ENCODE measurements at regions not wholly inside any gene's neighbourhood (a gene's known extent, or its start where the extent isn't known, plus 50 kb on each side); places are given as distances from the start of the nearest gene placed in this dataset.

DNA sequence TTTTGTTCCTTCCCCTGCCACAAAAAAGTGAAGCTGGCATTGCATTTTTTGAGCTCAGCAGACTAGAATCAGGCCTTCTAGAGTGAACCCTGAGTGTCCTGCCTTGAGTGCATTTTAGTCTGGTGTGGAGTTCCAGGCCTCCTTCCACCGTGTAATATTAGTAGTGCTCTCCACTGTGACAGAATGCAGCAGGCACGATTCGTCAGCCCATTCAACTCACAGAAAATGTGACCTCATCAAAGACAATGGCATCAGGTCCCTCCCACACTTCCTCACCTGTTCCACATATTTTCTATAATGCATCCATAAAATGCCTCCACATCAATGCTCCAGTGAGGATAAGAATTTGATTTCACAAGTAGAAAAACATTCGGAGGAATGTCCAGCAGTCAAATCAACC lies 227.6 kb downstream of the FGF9 start:
- in situ Hi-C loops (cut with HindIII; ENCODE audit: low pct_unique_long_range_greater_than_20kb, low sequenced_read_pairs), result no loop called here

DNA sequence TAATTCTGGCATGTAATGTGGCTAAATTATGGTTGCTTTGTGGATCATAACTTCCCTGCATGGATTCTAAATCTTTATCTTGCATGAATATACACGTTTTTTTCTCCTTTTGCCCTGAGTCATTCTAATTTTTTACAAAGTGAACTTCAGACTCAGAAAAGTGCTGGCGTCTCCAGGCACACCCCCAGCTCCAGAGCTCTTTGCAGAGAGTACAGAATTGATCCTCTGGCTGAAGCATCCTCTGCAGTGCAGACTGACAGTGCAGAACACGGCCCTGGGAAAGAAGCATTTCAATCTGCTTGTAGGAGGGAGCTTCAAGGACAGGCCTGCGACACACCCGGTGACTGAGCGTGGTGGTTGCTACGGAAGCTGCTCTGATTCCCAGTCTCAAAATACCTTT lies 228.1 kb downstream of the FGF9 start:
- Histone ChIP-seq H3K36me3 (ENCODE audit: control insufficient read depth, insufficient read depth, low read length) (no peaks in the 10 kb centered on the region), H3K9me3 (ENCODE audit: control insufficient read depth, insufficient read depth, low read depth, low read length) (no peaks in the 10 kb centered on the region), H3K27ac (ENCODE audit: low read length) (no peak overlapping the region), H3K4me3 (ENCODE audit: low read depth in 2 of 2, low read length in 2 of 2) (no peak overlapping the region), H3K4me1 (ENCODE audit: control insufficient read depth, insufficient read depth, low read length) (no peaks in the 10 kb centered on the region), H3K27me3 (ENCODE audit: control insufficient read depth, insufficient read depth, low read length) (no peaks in the 10 kb centered on the region)
- in situ Hi-C loops (cut with HindIII; ENCODE audit: low pct_unique_long_range_greater_than_20kb, low sequenced_read_pairs) (no loop called here), intact Hi-C loops (cut with micrococcal nuclease; ENCODE audit: unreplicated experiment) (no loop called here)
- ATAC-seq, result no peak
- DNase-seq (ENCODE audit: low read depth, low spot score), result no peak
- TF ChIP-seq SIN3A (IDR thresholded peaks at IDR 0.05; ENCODE audit: borderline replicate concordance, insufficient read depth, low read depth, low read length) (no peak), POLR2AphosphoS5 (IDR thresholded peaks at IDR 0.05; ENCODE audit: low read depth, low read length) (no peak), TCF7L2 (IDR thresholded peaks at IDR 0.05; ENCODE audit: low read depth, low read length) (no peak)
- TF ChIP-seq, protein P1, sequence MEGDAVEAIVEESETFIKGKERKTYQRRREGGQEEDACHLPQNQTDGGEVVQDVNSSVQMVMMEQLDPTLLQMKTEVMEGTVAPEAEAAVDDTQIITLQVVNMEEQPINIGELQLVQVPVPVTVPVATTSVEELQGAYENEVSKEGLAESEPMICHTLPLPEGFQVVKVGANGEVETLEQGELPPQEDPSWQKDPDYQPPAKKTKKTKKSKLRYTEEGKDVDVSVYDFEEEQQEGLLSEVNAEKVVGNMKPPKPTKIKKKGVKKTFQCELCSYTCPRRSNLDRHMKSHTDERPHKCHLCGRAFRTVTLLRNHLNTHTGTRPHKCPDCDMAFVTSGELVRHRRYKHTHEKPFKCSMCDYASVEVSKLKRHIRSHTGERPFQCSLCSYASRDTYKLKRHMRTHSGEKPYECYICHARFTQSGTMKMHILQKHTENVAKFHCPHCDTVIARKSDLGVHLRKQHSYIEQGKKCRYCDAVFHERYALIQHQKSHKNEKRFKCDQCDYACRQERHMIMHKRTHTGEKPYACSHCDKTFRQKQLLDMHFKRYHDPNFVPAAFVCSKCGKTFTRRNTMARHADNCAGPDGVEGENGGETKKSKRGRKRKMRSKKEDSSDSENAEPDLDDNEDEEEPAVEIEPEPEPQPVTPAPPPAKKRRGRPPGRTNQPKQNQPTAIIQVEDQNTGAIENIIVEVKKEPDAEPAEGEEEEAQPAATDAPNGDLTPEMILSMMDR (IDR thresholded peaks at IDR 0.05), result no peak
- TF ChIP-seq, protein P2, sequence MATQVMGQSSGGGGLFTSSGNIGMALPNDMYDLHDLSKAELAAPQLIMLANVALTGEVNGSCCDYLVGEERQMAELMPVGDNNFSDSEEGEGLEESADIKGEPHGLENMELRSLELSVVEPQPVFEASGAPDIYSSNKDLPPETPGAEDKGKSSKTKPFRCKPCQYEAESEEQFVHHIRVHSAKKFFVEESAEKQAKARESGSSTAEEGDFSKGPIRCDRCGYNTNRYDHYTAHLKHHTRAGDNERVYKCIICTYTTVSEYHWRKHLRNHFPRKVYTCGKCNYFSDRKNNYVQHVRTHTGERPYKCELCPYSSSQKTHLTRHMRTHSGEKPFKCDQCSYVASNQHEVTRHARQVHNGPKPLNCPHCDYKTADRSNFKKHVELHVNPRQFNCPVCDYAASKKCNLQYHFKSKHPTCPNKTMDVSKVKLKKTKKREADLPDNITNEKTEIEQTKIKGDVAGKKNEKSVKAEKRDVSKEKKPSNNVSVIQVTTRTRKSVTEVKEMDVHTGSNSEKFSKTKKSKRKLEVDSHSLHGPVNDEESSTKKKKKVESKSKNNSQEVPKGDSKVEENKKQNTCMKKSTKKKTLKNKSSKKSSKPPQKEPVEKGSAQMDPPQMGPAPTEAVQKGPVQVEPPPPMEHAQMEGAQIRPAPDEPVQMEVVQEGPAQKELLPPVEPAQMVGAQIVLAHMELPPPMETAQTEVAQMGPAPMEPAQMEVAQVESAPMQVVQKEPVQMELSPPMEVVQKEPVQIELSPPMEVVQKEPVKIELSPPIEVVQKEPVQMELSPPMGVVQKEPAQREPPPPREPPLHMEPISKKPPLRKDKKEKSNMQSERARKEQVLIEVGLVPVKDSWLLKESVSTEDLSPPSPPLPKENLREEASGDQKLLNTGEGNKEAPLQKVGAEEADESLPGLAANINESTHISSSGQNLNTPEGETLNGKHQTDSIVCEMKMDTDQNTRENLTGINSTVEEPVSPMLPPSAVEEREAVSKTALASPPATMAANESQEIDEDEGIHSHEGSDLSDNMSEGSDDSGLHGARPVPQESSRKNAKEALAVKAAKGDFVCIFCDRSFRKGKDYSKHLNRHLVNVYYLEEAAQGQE (IDR thresholded peaks at IDR 0.05; ENCODE audit: insufficient read depth in 1 of 2, low read depth in 2 of 2, low read length in 1 of 2), result no peak
- CTCF ChIA-PET, result no interaction called here
- no TSS peak for BruUV-seq (replicated peaks)
- POLR2A ChIA-PET, result no interaction called here

More for the DNA sequence above, 227.6 kb downstream of the FGF9 start:
- POLR2A ChIA-PET, result no interaction called here
- no peak overlapping the region for H3K4me3 ChIP-seq (ENCODE audit: low read depth in 2 of 2, low read length in 2 of 2)
- no peaks in the 10 kb centered on the region for H3K27me3 ChIP-seq (ENCODE audit: control insufficient read depth, insufficient read depth, low read length)
- ATAC-seq (no peak), DNase-seq (ENCODE audit: low read depth, low spot score) (no peak)
- no peak for TF ChIP-seq POLR2AphosphoS5 (IDR thresholded peaks at IDR 0.05; ENCODE audit: low read depth, low read length)
- TF ChIP-seq, protein P1 (IDR thresholded peaks at IDR 0.05), result no peak
- no peak for TF ChIP-seq TCF7L2 (IDR thresholded peaks at IDR 0.05; ENCODE audit: low read depth, low read length)
- TF ChIP-seq, protein P2 (IDR thresholded peaks at IDR 0.05; ENCODE audit: insufficient read depth in 1 of 2, low read depth in 2 of 2, low read length in 1 of 2), result no peak
- no peak for TF ChIP-seq SIN3A (IDR thresholded peaks at IDR 0.05; ENCODE audit: borderline replicate concordance, insufficient read depth, low read depth, low read length)
- intact Hi-C loops (cut with micrococcal nuclease; ENCODE audit: unreplicated experiment), result no loop called here
- CTCF ChIA-PET, result no interaction called here
- no TSS peak for BruUV-seq (replicated peaks)
- no peaks in the 10 kb centered on the region for H3K4me1 ChIP-seq (ENCODE audit: control insufficient read depth, insufficient read depth, low read length)
- H3K36me3 ChIP-seq (ENCODE audit: control insufficient read depth, insufficient read depth, low read length), result no peaks in the 10 kb centered on the region
- no peak overlapping the region for H3K27ac ChIP-seq (ENCODE audit: low read length)
- no peaks in the 10 kb centered on the region for H3K9me3 ChIP-seq (ENCODE audit: control insufficient read depth, insufficient read depth, low read depth, low read length)
